H9 (cell line): ENCODE measurements at regions not wholly inside any gene's neighbourhood (a gene's known extent, or its start where the extent isn't known, plus 50 kb on each side); places are given as distances from the start of the nearest gene placed in this dataset.
A peak's percentile ranks its signal among the peaks of the same experiment; 100 is the strongest.

Experiments
- DNase-seq: peaks from one replicate; pipeline ENCODE4 v3.0.0-alpha.2; 2017
- H2AFZ ChIP-seq: one replicate; pipeline ENCODE4 v1.6.1; 2013; ENCODE audit warnings: mild to moderate bottlenecking, low read length, control low read depth, moderate library complexity
- H2AK5ac ChIP-seq: 2 replicates; pipeline ENCODE4 v1.6.1; 2013; ENCODE audit warnings: low read length, control low read depth, mixed read lengths; ENCODE audit not compliant: insufficient read length
- H2BK120ac ChIP-seq: one replicate; pipeline ENCODE4 v1.6.1; 2013; ENCODE audit warnings: low read depth, mild to moderate bottlenecking, low read length, control low read depth, inconsistent platforms; ENCODE audit not compliant: poor library complexity, severe bottlenecking
- H2BK12ac ChIP-seq: 2 replicates; pipeline ENCODE4 v1.6.1; 2013; ENCODE audit warnings: low read length, control low read depth, mixed read lengths, low read depth; ENCODE audit not compliant: insufficient read length
- H2BK15ac ChIP-seq: 2 replicates; pipeline ENCODE4 v1.6.1; 2013; ENCODE audit warnings: low read depth, low read length, control low read depth
- H2BK20ac ChIP-seq: one replicate; pipeline ENCODE4 v1.6.1; 2013; ENCODE audit warnings: low read depth, mild to moderate bottlenecking, low read length, control low read depth, inconsistent platforms; ENCODE audit not compliant: poor library complexity, severe bottlenecking
- H2BK5ac ChIP-seq: 2 replicates; pipeline ENCODE4 v1.6.1; 2013; ENCODE audit warnings: low read length, control low read depth, mixed read lengths; ENCODE audit not compliant: insufficient read length
- H3K14ac ChIP-seq: 2 replicates; pipeline ENCODE4 v1.6.1; 2013; ENCODE audit warnings: low read length, control low read depth; ENCODE audit not compliant: insufficient read depth
- H3K18ac ChIP-seq: 2 replicates; pipeline ENCODE4 v1.6.1; 2013; ENCODE audit warnings: low read depth, mild to moderate bottlenecking, mixed read lengths, low read length, control low read depth; ENCODE audit not compliant: insufficient read length
- H3K23ac ChIP-seq: 2 replicates; pipeline ENCODE4 v1.6.1; 2013; ENCODE audit warnings: low read length, control low read depth, mixed read lengths, low read depth; ENCODE audit not compliant: insufficient read length
- H3K23me2 ChIP-seq: 2 replicates; pipeline ENCODE4 v1.6.1; 2013; ENCODE audit warnings: low read depth, mild to moderate bottlenecking, mixed read lengths, low read length, control low read depth; ENCODE audit not compliant: insufficient read length, poor library complexity, severe bottlenecking
- H3K27ac ChIP-seq: 2 replicates; pipeline ENCODE4 v1.5.1; 2013; ENCODE audit warnings: low read length, control low read depth, mixed read lengths, low read depth; ENCODE audit not compliant: insufficient read length
- H3K27me3 ChIP-seq: 2 replicates; pipeline ENCODE4 v1.6.1; 2013; ENCODE audit warnings: low read length, control low read depth, inconsistent platforms; ENCODE audit not compliant: insufficient read depth
- H3K4ac ChIP-seq: 2 replicates; pipeline ENCODE4 v1.6.1; 2013; ENCODE audit warnings: low read depth, mild to moderate bottlenecking, control low read depth, inconsistent platforms, low read length, moderate library complexity
- H3K4me1 ChIP-seq: 2 replicates; pipeline ENCODE4 v1.6.1; 2013; ENCODE audit warnings: low read length, control low read depth, inconsistent platforms; ENCODE audit not compliant: insufficient read depth
- H3K4me2 ChIP-seq: 2 replicates; pipeline ENCODE4 v1.6.1; 2013; ENCODE audit warnings: low read length, control low read depth, mixed read lengths; ENCODE audit not compliant: insufficient read length, insufficient read depth
- H3K56ac ChIP-seq: 2 replicates; pipeline ENCODE4 v1.6.1; 2013; ENCODE audit warnings: low read depth, mild to moderate bottlenecking, mixed read lengths, low read length, control low read depth; ENCODE audit not compliant: insufficient read length
- H3K79me1 ChIP-seq: 2 replicates; pipeline ENCODE4 v1.6.1; 2013; ENCODE audit warnings: low read depth, mild to moderate bottlenecking, moderate library complexity, low read length, control low read depth, inconsistent platforms; ENCODE audit not compliant: insufficient read depth, poor library complexity, severe bottlenecking
- H3K79me2 ChIP-seq: 2 replicates; pipeline ENCODE4 v1.6.1; 2013; ENCODE audit warnings: low read length, control low read depth, inconsistent platforms; ENCODE audit not compliant: insufficient read depth
- H3K9ac ChIP-seq: 2 replicates; pipeline ENCODE4 v1.6.1; 2013; ENCODE audit warnings: low read length, control low read depth, mixed read lengths; ENCODE audit not compliant: insufficient read length; ENCODE audit errors: extremely low read depth
- H3K9me3 ChIP-seq: one replicate; pipeline ENCODE4 v1.6.1; 2013; ENCODE audit warnings: low read depth, low read length, inconsistent platforms; ENCODE audit not compliant: control insufficient read depth
- H3T11ph ChIP-seq: one replicate; pipeline ENCODE4 v1.6.1; 2013; ENCODE audit warnings: mild to moderate bottlenecking, low read length, control low read depth, inconsistent platforms
- H4K20me1 ChIP-seq: one replicate; pipeline ENCODE4 v1.6.1; 2013; ENCODE audit not compliant: control insufficient read depth, insufficient read length, insufficient read depth
- H4K5ac ChIP-seq: 2 replicates; pipeline ENCODE4 v1.6.1; 2013; ENCODE audit warnings: low read depth, mild to moderate bottlenecking, mixed read lengths, low read length, control low read depth; ENCODE audit not compliant: insufficient read length
- H4K8ac ChIP-seq: replicated peaks from 2 replicates; pipeline ENCODE4 v1.6.1; 2013; ENCODE audit warnings: low read length, control low read depth, mixed read lengths, low read depth; ENCODE audit not compliant: insufficient read length
- H4K91ac ChIP-seq: 2 replicates; pipeline ENCODE4 v1.6.1; 2013; ENCODE audit warnings: low read depth, mild to moderate bottlenecking, moderate library complexity, mixed read lengths, low read length, control low read depth; ENCODE audit not compliant: insufficient read length
- H3K27ac Mint-ChIP-seq, 3 experiments: 2 replicates in 2 of 3; 3 replicates in 1 of 3; pipeline ENCODE4 v1.8.0; 2020 to 2021; ENCODE audit warnings: mixed read lengths in 3 of 3, mild to moderate bottlenecking in 1 of 3, moderate library complexity in 1 of 3
- H3K27me3 Mint-ChIP-seq: 2 replicates; pipeline ENCODE4 v1.8.0; 2021; ENCODE audit warnings: low read depth, mild to moderate bottlenecking, moderate library complexity, mixed read lengths
- H3K36me3 Mint-ChIP-seq, 3 experiments: 2 replicates in 2 of 3; 3 replicates in 1 of 3; pipeline ENCODE4 v1.8.0; 2020 to 2021; ENCODE audit warnings: low read depth in 3 of 3, mixed read lengths in 3 of 3; ENCODE audit not compliant: insufficient read depth in 1 of 3
- H3K4me1 Mint-ChIP-seq, 2 experiments: 2 replicates each; pipeline ENCODE4 v1.8.0; 2020; ENCODE audit warnings: mixed read lengths in 2 of 2
- H3K4me3 Mint-ChIP-seq, 2 experiments: 2 replicates in 1 of 2; 3 replicates in 1 of 2; pipeline ENCODE4 v1.8.0; 2020 to 2021; ENCODE audit warnings: mild to moderate bottlenecking in 2 of 2, mixed read lengths in 2 of 2, moderate library complexity in 1 of 2
- H3K9me3 Mint-ChIP-seq, 2 experiments: 2 replicates in 1 of 2; 3 replicates in 1 of 2; pipeline ENCODE4 v1.8.0; 2020; ENCODE audit warnings: mild to moderate bottlenecking in 2 of 2, mixed read lengths in 2 of 2, moderate library complexity in 1 of 2
- WGBS: extraction: QIAGEN DNeasy Blood & Tissue Kit; methylation state at CpG from one replicate; pipeline ENCODE4 v1.1.7; 2013; ENCODE audit warnings: missing lambda C conversion rate, low lambda C conversion rate, mixed read lengths; ENCODE audit not compliant: insufficient read length; ENCODE audit errors: extremely low coverage; 5-methylcytosine and 5-hydroxymethylcytosine counted together
- TF ChIP-seq, protein P1 (sequence below): fragments of 200-600 bp; sonication (generic); conservative IDR thresholded peaks from 3 replicates; pipeline ENCODE4 v1.8.0; 2021; ENCODE audit warnings: antibody characterized with exemption, mild to moderate bottlenecking

DNA sequence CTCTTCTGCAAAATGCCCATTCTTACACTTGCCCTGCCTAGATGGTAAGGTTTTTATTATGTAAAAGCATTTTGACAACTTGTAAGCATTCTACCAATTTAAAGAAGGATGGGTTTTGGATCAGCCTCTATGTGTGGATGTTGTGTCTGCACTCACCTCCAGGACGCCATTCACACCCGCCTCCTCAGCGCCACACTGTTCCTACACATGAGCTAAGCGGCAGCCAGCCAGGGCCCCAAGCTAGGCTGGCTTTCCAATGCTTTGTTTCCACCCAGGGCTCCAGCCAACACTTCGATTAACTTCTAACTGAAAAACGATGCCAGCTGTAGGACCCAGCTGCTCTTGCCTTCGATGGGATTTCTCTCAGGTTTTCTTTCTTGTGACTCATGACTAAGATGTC, 73.3 kb upstream of the FZD7 start:
- H3K36me3 Mint-ChIP-seq = peaks cover 0 to 4% (median 3%) of the 10 kb centered on the region in 3 experiments; a peak in 3 of 7 replicates
- H3K27ac Mint-ChIP-seq = no peak overlapping the region; a peak in 1 of 7 replicates
- Histone ChIP-seq H4K8ac (no peak overlapping the region), H3K4ac (no peak overlapping the region), H2BK20ac (no peak overlapping the region), H3K79me2 (no peaks in the 10 kb centered on the region; the same call in 1 of the 2 replicates), H2AFZ (no peak overlapping the region), H3K79me1 (no peaks in the 10 kb centered on the region), H3K9me3 (no peaks in the 10 kb centered on the region), H3K4me2 (no peak overlapping the region), H3K23me2 (no peaks in the 10 kb centered on the region), H3K27me3 (no peaks in the 10 kb centered on the region), H2BK120ac (no peak overlapping the region), H3K4me1 (peaks cover 5% of the 10 kb centered on the region), H2AK5ac (no peak overlapping the region), H3K18ac (no peak overlapping the region), H3K56ac (no peak overlapping the region), H3T11ph (no peak overlapping the region), H3K9ac (no peak overlapping the region), H3K23ac (no peak overlapping the region), H3K14ac (no peak overlapping the region), H4K5ac (no peak overlapping the region), H2BK5ac (no peak overlapping the region), H2BK12ac (no peak overlapping the region), H2BK15ac (no peak overlapping the region), H4K20me1 (peaks cover 2% of the 10 kb centered on the region), H4K91ac (no peak overlapping the region), H3K27ac (no peak overlapping the region)
- no peaks in the 10 kb centered on the region for H3K9me3 Mint-ChIP-seq
- H3K4me1 Mint-ChIP-seq = peaks cover 47 to 53% of the 10 kb centered on the region in 2 experiments
- TF ChIP-seq, protein P1, sequence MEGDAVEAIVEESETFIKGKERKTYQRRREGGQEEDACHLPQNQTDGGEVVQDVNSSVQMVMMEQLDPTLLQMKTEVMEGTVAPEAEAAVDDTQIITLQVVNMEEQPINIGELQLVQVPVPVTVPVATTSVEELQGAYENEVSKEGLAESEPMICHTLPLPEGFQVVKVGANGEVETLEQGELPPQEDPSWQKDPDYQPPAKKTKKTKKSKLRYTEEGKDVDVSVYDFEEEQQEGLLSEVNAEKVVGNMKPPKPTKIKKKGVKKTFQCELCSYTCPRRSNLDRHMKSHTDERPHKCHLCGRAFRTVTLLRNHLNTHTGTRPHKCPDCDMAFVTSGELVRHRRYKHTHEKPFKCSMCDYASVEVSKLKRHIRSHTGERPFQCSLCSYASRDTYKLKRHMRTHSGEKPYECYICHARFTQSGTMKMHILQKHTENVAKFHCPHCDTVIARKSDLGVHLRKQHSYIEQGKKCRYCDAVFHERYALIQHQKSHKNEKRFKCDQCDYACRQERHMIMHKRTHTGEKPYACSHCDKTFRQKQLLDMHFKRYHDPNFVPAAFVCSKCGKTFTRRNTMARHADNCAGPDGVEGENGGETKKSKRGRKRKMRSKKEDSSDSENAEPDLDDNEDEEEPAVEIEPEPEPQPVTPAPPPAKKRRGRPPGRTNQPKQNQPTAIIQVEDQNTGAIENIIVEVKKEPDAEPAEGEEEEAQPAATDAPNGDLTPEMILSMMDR = peak; percentile 24; the same call in 2 of the 3 replicates
- DNase-seq = no peak
- no peaks in the 10 kb centered on the region; the same call in none of the 2 replicates for H3K27me3 Mint-ChIP-seq
- WGBS = no CpG with 5 or more reads among the region's 7 CpGs
- no peak overlapping the region for H3K4me3 Mint-ChIP-seq
